ENCODE measurements at regions not wholly inside any gene's neighbourhood (a gene's known extent, or its start where the extent isn't known, plus 50 kb on each side); places are given as distances from the start of the nearest gene placed in this dataset.
"Not testable (repeated sequence)": the region's sequence is repeated elsewhere in the genome, so short reads cannot be mapped to it uniquely, and the experiment has no call there.

GRCh38 chr2:239745386-239746227 lies 279.5 kb downstream of the NDUFA10 start:
- no peak for DNase-seq (ENCODE audit: low read depth)

GRCh38 chr2:239744706-239745340 lies 280.3 kb downstream of the NDUFA10 start:
- no peak for DNase-seq (ENCODE audit: low read depth)

GRCh38 chr2:239743206-239743605 lies 281.9 kb downstream of the NDUFA10 start:
- DNase-seq (ENCODE audit: low read depth) = no peak

GRCh38 chr2:239742377-239742776 lies 282.8 kb downstream of the NDUFA10 start:
- no peak for DNase-seq (ENCODE audit: low read depth)

- DNase-seq (ENCODE audit: low read depth) = no peak
Measured at GRCh38 chr2:239739206-239739605, 285.9 kb downstream of the NDUFA10 start.

- DNase-seq (ENCODE audit: low read depth) = no peak
Measured at GRCh38 chr2:239738159-239738558, 287.0 kb downstream of the NDUFA10 start.

GRCh38 chr2:239737144-239737463 lies 288.0 kb downstream of the NDUFA10 start:
- no peak for DNase-seq (ENCODE audit: low read depth)

- DNase-seq (ENCODE audit: low read depth) = no peak
Measured at GRCh38 chr2:239736358-239737143, 288.6 kb downstream of the NDUFA10 start.

- DNase-seq (ENCODE audit: low read depth) = no peak
Measured at GRCh38 chr2:239735829-239736357, 289.2 kb downstream of the NDUFA10 start.

- DNase-seq (ENCODE audit: low read depth) = no peak
Measured at GRCh38 chr2:239735131-239735828, 289.9 kb downstream of the NDUFA10 start.

GRCh38 chr2:239734436-239735005 lies 290.6 kb downstream of the NDUFA10 start:
- DNase-seq (ENCODE audit: low read depth) = no peak

- DNase-seq (ENCODE audit: low read depth) = no peak
Measured at GRCh38 chr2:239732666-239733010, 292.5 kb downstream of the NDUFA10 start.

- DNase-seq (ENCODE audit: low read depth) = no peak
Measured at GRCh38 chr2:239731998-239732665, 293.0 kb downstream of the NDUFA10 start.

- DNase-seq (ENCODE audit: low read depth) = no peak
Measured at GRCh38 chr2:239731422-239731821, 293.7 kb downstream of the NDUFA10 start.

- no peak for DNase-seq (ENCODE audit: low read depth)
Measured at GRCh38 chr2:239730897-239731296, 294.2 kb downstream of the NDUFA10 start.

- DNase-seq (ENCODE audit: low read depth) = not testable (repeated sequence)
Measured at GRCh38 chr2:239730567-239730882, 294.6 kb downstream of the NDUFA10 start.

- DNase-seq (ENCODE audit: low read depth) = no peak
Measured at GRCh38 chr2:239729681-239730566, 295.2 kb downstream of the NDUFA10 start.

GRCh38 chr2:239729151-239729550 lies 296.0 kb downstream of the NDUFA10 start:
- no peak for DNase-seq (ENCODE audit: low read depth)

GRCh38 chr2:239728751-239729150 lies 296.4 kb downstream of the NDUFA10 start:
- DNase-seq (ENCODE audit: low read depth) = no peak
